OCI-M1 (cell line): ENCODE measurements at regions not wholly inside any gene's neighbourhood (a gene's known extent, or its start where the extent isn't known, plus 50 kb on each side); places are given as distances from the start of the nearest gene placed in this dataset.

Source experiments
- DNase-seq: peaks from one replicate; lab custom pipeline; 2025; lab: John Stamatoyannopoulos, UW

GRCh38 chr15:53305101-53305500 is 454.4 kb downstream of the WDR72 start:
- DNase-seq = no peak

- DNase-seq = no peak
Measured at GRCh38 chr15:53297828-53298227, 461.6 kb downstream of the WDR72 start.

- DNase-seq = no peak
Measured at GRCh38 chr15:53296603-53297002, 462.9 kb downstream of the WDR72 start.

GRCh38 chr15:53295574-53295973 is 463.9 kb downstream of the WDR72 start:
- no peak for DNase-seq

- DNase-seq = no peak
Measured at GRCh38 chr15:53288542-53288941, 470.9 kb downstream of the WDR72 start.

GRCh38 chr15:53274630-53275029 is 484.5 kb upstream of the ONECUT1 start:
- no peak for DNase-seq

- DNase-seq = no peak
Measured at GRCh38 chr15:53272116-53272515, 482.0 kb upstream of the ONECUT1 start.

GRCh38 chr15:53266176-53266575 is 476.0 kb upstream of the ONECUT1 start:
- DNase-seq = no peak

- DNase-seq = no peak
Measured at GRCh38 chr15:53260647-53261046, 470.5 kb upstream of the ONECUT1 start.

- no peak for DNase-seq
Measured at GRCh38 chr15:53256457-53256856, 466.3 kb upstream of the ONECUT1 start.

GRCh38 chr15:53256043-53256442 is 465.9 kb upstream of the ONECUT1 start:
- no peak for DNase-seq

GRCh38 chr15:53251996-53252395 is 461.9 kb upstream of the ONECUT1 start:
- no peak for DNase-seq

- no peak for DNase-seq
Measured at GRCh38 chr15:53251523-53251922, 461.4 kb upstream of the ONECUT1 start.

- no peak for DNase-seq
Measured at GRCh38 chr15:53247041-53247708, 457.0 kb upstream of the ONECUT1 start.

- no peak for DNase-seq
Measured at GRCh38 chr15:53246404-53246803, 456.3 kb upstream of the ONECUT1 start.

GRCh38 chr15:53233801-53234200 is 443.7 kb upstream of the ONECUT1 start:
- no peak for DNase-seq

GRCh38 chr15:53230473-53230872 is 440.3 kb upstream of the ONECUT1 start:
- no peak for DNase-seq

- no peak for DNase-seq
Measured at GRCh38 chr15:53226559-53226958, 436.4 kb upstream of the ONECUT1 start.

- no peak for DNase-seq
Measured at GRCh38 chr15:53225781-53226180, 435.6 kb upstream of the ONECUT1 start.

- DNase-seq = no peak
Measured at GRCh38 chr15:53224371-53224770, 434.2 kb upstream of the ONECUT1 start.

GRCh38 chr15:53223815-53224214 is 433.7 kb upstream of the ONECUT1 start:
- DNase-seq = no peak

GRCh38 chr15:53218666-53219580 is 428.8 kb upstream of the ONECUT1 start:
- DNase-seq = no peak

GRCh38 chr15:53216036-53216435 is 425.9 kb upstream of the ONECUT1 start:
- DNase-seq = no peak
